Parathyroid adenoma (tissue), 2 donors: ENCODE measurements at regions not wholly inside any gene's neighbourhood (a gene's known extent, or its start where the extent isn't known, plus 50 kb on each side); places are given as distances from the start of the nearest gene placed in this dataset.
A peak's percentile ranks its signal among the peaks of the same experiment; 100 is the strongest.

Source experiments
- H2AFZ ChIP-seq: fragments of 300-600 bp; sonication (generic); one replicate; pipeline ENCODE4 v1.7.0; 2017; ENCODE audit warnings: antibody characterized with exemption, mild to moderate bottlenecking
- H3K27ac ChIP-seq: fragments of 300-600 bp; sonication (generic); one replicate; pipeline ENCODE4 v1.7.0; 2017
- H3K27me3 ChIP-seq: fragments of 300-600 bp; sonication (generic); one replicate; pipeline ENCODE4 v1.7.0; 2017; ENCODE audit warnings: low read length; ENCODE audit not compliant: control insufficient read depth, insufficient read depth
- H3K36me3 ChIP-seq: fragments of 300-600 bp; sonication (generic); one replicate; pipeline ENCODE4 v1.7.0; 2017; ENCODE audit warnings: low read length; ENCODE audit not compliant: control insufficient read depth, insufficient read depth
- H3K4me1 ChIP-seq: fragments of 300-600 bp; sonication (generic); one replicate; pipeline ENCODE4 v1.7.0; 2017; ENCODE audit warnings: control low read depth
- H3K4me2 ChIP-seq: fragments of 300-600 bp; sonication (generic); one replicate; pipeline ENCODE4 v1.7.0; 2017; ENCODE audit warnings: low read length
- H3K4me3 ChIP-seq: fragments of 300-600 bp; sonication (generic); one replicate; pipeline ENCODE4 v1.7.0; 2017; ENCODE audit warnings: low read depth, low read length
- H3K79me2 ChIP-seq: fragments of 300-600 bp; sonication (generic); one replicate; pipeline ENCODE4 v1.7.0; 2017; ENCODE audit warnings: control low read depth
- H3K9ac ChIP-seq: fragments of 300-600 bp; sonication (generic); one replicate; pipeline ENCODE4 v1.7.0; 2017; ENCODE audit warnings: mild to moderate bottlenecking
- H3K9me3 ChIP-seq: fragments of 300-600 bp; sonication (generic); one replicate; pipeline ENCODE4 v1.7.0; 2017; ENCODE audit warnings: low read length; ENCODE audit not compliant: control insufficient read depth
- TF ChIP-seq, protein P1 (sequence below): fragments of 300-600 bp; sonication (generic); IDR thresholded peaks from one replicate; pipeline ENCODE4 v1.7.0; 2017; ENCODE audit warnings: antibody characterized with exemption, mild to moderate bottlenecking
- donor health status: primary hyperparathyroidism.

DNA sequence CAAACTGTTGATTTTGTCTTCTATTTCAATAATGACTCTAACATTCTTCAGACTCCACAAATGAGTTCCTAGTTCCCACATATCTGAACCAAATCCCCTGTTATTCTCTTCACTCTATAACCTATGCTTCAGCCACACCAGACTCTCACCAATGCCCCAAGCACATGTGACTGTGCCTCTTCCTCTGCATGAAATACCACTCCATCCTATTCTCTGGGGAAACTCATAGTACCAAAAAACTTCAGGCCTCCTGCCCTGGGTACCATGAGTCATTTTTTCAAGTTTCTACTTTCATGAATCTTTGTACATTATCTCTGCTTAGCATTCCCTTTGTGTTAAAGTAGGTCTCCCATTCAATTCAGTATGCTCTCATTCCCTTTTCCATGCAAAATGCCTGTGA lies 353.2 kb downstream of the ZEB2 start:
- H3K79me2 ChIP-seq: no peaks in the 10 kb centered on the region

GRCh38 chr2:144165599-144166250 lies 354.2 kb downstream of the ZEB2 start:
- no peaks in the 10 kb centered on the region for H3K27me3 ChIP-seq
- H3K27ac ChIP-seq: no peak overlapping the region
- H3K36me3 ChIP-seq: no peaks in the 10 kb centered on the region
- H3K9ac ChIP-seq: no peak overlapping the region
- no peak overlapping the region for H3K4me3 ChIP-seq
- H3K9me3 ChIP-seq: no peaks in the 10 kb centered on the region
- H3K4me2 ChIP-seq: no peak overlapping the region
- peaks cover 4% of the 10 kb centered on the region for H3K4me1 ChIP-seq
- H3K79me2 ChIP-seq: no peaks in the 10 kb centered on the region
- TF ChIP-seq, protein P1, sequence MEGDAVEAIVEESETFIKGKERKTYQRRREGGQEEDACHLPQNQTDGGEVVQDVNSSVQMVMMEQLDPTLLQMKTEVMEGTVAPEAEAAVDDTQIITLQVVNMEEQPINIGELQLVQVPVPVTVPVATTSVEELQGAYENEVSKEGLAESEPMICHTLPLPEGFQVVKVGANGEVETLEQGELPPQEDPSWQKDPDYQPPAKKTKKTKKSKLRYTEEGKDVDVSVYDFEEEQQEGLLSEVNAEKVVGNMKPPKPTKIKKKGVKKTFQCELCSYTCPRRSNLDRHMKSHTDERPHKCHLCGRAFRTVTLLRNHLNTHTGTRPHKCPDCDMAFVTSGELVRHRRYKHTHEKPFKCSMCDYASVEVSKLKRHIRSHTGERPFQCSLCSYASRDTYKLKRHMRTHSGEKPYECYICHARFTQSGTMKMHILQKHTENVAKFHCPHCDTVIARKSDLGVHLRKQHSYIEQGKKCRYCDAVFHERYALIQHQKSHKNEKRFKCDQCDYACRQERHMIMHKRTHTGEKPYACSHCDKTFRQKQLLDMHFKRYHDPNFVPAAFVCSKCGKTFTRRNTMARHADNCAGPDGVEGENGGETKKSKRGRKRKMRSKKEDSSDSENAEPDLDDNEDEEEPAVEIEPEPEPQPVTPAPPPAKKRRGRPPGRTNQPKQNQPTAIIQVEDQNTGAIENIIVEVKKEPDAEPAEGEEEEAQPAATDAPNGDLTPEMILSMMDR: no peak
- no peak overlapping the region for H2AFZ ChIP-seq

More for the DNA sequence above, 353.2 kb downstream of the ZEB2 start:
- no peak overlapping the region for H3K27ac ChIP-seq
- no peak overlapping the region for H3K9ac ChIP-seq
- H2AFZ ChIP-seq: no peak overlapping the region
- no peak overlapping the region for H3K4me3 ChIP-seq
- H3K9me3 ChIP-seq: no peaks in the 10 kb centered on the region
- TF ChIP-seq, protein P1: no peak
- H3K4me1 ChIP-seq: peaks cover 4% of the 10 kb centered on the region
- H3K36me3 ChIP-seq: no peaks in the 10 kb centered on the region
- H3K27me3 ChIP-seq: no peaks in the 10 kb centered on the region
- no peak overlapping the region for H3K4me2 ChIP-seq

DNA sequence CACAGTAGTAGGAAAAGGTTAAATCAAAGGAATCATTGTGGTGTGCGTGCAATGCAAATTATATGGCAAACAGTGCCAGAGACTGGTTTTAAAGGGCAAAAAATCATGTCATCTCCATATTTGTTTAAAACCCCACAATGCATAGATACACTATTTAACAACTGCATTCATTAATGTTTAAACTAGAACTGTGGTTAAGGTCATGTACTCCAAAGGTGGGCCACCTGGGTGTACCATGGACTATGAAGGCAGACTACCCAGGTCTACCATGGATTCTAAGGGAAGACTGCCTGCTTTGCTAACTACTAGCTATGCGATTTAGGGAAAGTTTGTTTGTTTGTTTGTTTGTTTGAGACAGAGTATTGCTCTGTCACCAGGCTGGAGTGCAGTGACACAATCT lies 356.3 kb downstream of the ZEB2 start:
- Histone ChIP-seq H2AFZ (no peak overlapping the region), H3K27me3 (no peaks in the 10 kb centered on the region), H3K9ac (no peak overlapping the region), H3K4me3 (no peak overlapping the region), H3K36me3 (no peaks in the 10 kb centered on the region), H3K27ac (no peak overlapping the region), H3K4me2 (no peak overlapping the region), H3K4me1 (no peaks in the 10 kb centered on the region), H3K9me3 (no peaks in the 10 kb centered on the region), H3K79me2 (no peaks in the 10 kb centered on the region)
- TF ChIP-seq, protein P1: no peak

GRCh38 chr2:144162652-144163051 lies 357.3 kb downstream of the ZEB2 start:
- TF ChIP-seq, protein P1: peak; percentile 9
- no peak overlapping the region for H3K9ac ChIP-seq
- no peaks in the 10 kb centered on the region for H3K27me3 ChIP-seq
- no peaks in the 10 kb centered on the region for H3K9me3 ChIP-seq
- H3K36me3 ChIP-seq: no peaks in the 10 kb centered on the region
- H2AFZ ChIP-seq: no peak overlapping the region
- no peaks in the 10 kb centered on the region for H3K79me2 ChIP-seq
- H3K27ac ChIP-seq: no peak overlapping the region
- H3K4me2 ChIP-seq: no peak overlapping the region
- no peak overlapping the region for H3K4me3 ChIP-seq
- H3K4me1 ChIP-seq: no peaks in the 10 kb centered on the region

DNA sequence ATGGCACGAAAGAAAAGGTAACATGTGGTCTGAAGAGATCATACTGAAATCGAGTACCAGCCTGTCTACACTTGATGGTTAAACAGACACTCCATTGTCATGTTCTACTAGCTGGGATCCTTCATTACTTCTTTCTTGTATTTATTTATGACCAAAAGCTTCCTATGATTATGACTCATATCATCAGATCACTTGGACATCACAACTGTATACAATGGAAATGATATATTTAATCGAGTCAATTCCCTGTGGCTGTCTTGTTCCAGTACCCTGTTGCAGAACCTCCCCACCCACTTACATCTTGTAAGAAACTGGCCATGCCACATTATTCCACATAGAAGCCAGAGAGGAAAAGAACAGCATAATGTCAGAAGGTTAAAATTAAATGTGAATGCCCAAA lies 358.9 kb downstream of the ZEB2 start:
- TF ChIP-seq, protein P1: no peak
- Histone ChIP-seq H3K4me3 (no peak overlapping the region), H3K4me2 (no peak overlapping the region), H3K36me3 (no peaks in the 10 kb centered on the region), H3K4me1 (no peaks in the 10 kb centered on the region), H3K79me2 (no peaks in the 10 kb centered on the region), H2AFZ (no peak overlapping the region), H3K9ac (no peak overlapping the region), H3K27me3 (no peaks in the 10 kb centered on the region), H3K9me3 (no peaks in the 10 kb centered on the region), H3K27ac (no peak overlapping the region)
